ENCODE measurements at regions not wholly inside any gene's neighbourhood (a gene's known extent, or its start where the extent isn't known, plus 50 kb on each side); places are given as distances from the start of the nearest gene placed in this dataset.
"Not testable (repeated sequence)": the region's sequence is repeated elsewhere in the genome, so short reads cannot be mapped to it uniquely, and the experiment has no call there.

DNA sequence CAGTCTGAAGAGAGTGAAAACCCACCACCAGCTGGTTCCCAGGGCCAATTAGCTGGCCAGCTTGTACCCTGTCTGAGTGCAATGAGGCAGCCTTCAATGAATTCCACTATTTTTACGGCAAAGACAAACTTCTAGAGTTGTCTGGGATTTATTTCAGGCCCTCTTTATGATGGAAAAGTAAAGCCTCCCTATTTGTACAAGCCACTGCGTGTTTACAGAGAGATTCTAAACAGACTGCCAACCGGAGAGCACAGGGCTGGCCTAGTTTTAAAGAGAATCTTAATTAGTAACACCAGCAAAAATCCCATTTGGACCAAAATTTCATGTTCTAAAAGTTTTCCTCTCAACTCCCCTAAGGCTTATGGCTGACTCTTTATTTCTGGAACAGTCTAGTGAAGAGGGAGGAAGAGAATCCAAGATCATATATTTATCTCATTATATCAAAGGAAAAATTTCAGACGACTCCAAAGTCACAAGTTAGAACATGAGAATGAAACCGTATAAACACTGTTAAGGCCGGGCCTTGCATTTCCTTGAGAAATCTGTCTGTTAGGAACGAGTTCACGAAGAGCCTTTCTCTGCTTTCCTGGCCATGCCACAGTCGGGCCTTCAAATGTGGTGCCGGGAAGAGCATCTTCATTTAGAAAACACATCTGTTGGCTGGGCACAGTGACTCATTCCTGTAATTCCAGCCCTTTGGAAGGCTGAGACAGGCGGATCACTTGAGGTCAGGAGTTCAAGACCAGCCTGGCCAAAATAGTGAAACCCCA is 724.6 kb upstream of the NRP1 start:
- no peak for DNase-seq (ENCODE audit: low spot score)

GRCh38 chr10:34055410-34055985 is 721.0 kb upstream of the NRP1 start:
- DNase-seq (ENCODE audit: low spot score) = not testable (repeated sequence)

GRCh38 chr10:34049887-34050286 is 715.4 kb upstream of the NRP1 start:
- no peak for DNase-seq (ENCODE audit: low spot score)

- no peak for DNase-seq (ENCODE audit: low spot score)
Observed at GRCh38 chr10:34049469-34049868, 715.0 kb upstream of the NRP1 start.

GRCh38 chr10:34047389-34047788 is 712.9 kb upstream of the NRP1 start:
- no peak for DNase-seq (ENCODE audit: low spot score)

DNA sequence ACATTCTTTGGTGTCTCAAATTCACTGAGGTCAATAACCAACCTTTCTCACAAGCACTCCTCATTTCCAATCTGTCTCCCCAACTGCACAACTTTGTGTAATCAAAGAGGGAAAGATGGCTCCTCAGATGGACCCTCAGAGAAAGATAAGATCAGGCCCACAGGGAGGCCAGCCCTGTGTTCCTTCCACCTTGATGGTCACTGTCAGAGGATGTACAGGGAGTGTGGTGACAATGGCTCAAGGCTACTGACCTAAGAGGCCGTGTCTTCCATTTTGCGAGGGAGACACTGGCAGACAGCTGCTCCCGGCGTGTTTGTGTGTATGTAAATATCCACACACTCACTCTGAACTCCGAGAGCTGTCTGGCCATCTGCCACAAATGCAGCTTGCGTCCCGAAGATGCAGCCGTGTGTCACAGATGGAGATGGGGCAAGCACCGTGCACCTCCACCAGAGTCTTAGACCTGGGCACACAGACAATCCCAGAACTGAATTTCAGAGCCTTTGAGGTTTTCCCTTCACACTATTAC is 712.1 kb upstream of the NRP1 start:
- no peak for DNase-seq (ENCODE audit: low spot score)

DNA sequence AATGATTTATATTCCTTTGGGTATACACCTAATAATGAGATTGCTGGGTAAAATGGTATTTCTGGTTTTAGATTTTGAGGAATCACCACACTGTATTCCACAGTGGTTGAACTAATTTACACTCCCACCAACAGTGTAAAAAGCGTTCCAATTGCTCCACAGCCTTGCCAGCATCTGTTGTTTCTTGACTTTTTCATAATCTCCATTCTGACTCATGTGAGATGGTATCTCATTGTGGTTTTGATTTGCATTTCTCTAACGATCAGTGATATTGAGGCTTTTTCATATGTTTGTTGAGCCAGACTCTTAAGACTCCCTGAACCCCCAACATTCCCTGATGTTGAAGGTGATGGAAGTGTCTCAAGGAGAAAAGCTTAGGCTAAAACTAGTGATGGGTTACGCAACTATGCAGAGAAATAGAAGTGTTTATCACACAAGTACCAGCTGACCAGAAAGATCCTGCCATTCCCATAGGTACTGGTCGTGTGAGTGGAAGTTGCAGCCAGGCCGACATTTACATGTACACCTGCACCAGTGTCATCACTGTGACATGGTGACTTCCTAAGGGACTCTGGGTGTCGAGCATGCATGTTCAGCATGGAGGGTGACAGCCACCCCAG is 711.2 kb upstream of the NRP1 start:
- DNase-seq (ENCODE audit: low spot score) = peak; percentile 22

DNA sequence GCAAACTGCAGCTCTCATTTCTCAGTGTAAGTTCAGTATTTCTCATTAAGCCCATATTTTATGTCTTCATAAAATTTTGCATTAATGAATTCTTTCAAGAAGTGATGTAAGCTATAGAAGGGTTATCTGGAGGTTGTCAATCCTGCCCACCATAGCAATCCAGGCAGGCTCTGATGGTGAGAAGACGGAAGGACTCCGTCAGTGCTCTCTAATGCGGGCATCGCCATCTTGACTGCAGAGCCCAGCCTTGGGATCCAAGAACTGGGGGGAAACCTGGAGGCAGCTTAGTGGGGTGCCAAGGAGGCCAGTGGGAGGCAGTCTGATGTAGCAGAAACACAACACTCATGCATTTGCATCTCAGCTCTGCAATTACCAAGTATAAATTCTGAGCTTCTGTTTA is 707.4 kb upstream of the NRP1 start:
- DNase-seq (ENCODE audit: low spot score) = no peak

- no peak for DNase-seq (ENCODE audit: low spot score)
Observed at GRCh38 chr10:34037499-34037898, 703.0 kb upstream of the NRP1 start.

DNA sequence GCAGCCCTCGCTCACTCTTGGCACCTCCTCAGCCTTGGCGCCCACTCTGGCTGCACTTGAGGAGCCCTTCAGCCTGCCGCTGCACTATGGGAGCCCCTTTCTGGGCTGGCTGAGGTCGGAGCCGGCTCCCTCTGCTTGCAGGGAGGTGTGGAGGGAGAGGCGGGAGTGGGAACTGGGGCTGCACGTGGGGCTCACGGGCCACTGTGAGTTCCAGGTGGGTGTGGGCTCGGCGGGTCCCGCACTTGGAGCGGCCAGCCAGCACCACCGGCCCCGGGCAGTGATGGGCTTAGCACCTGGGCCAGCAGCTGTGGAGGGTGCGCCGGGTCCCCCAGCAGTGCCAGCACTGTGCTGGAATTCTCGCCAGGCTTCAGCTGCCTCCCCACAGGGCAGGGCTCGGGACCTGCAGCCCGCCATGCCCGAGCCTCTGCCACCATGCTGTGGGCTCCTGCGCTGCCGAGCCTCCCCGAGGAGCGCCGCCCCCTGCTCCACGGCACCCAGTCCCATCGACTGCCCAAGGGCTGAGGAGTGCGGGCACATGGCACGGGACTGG is 700.8 kb upstream of the NRP1 start:
- DNase-seq (ENCODE audit: low spot score) = not testable (repeated sequence)

- DNase-seq (ENCODE audit: low spot score) = no peak
Observed at GRCh38 chr10:34033078-34033477, 698.6 kb upstream of the NRP1 start.

DNA sequence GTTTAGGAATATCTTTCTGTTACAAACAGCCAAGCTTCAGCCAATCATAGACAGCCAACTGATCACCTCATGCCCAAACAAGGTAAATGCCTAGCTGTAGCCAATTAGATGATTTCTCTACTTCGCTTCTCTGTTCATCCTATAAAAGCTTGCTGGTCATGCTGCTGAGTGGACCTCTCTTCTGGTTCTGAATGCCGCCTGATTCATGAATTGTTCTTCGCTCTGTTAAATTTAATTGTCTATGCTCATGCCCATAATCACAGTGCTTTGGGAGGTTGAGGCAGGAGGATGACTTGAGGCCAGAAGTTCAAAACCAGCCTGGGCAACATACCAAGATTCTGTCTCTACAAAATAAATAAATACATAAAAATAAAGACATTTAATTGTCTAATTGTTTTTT is 698.1 kb upstream of the NRP1 start:
- no peak for DNase-seq (ENCODE audit: low spot score)

GRCh38 chr10:34031400-34031799 is 696.9 kb upstream of the NRP1 start:
- no peak for DNase-seq (ENCODE audit: low spot score)

GRCh38 chr10:34029455-34029854 is 695.0 kb upstream of the NRP1 start:
- DNase-seq (ENCODE audit: low spot score) = no peak

GRCh38 chr10:34028936-34029335 is 694.5 kb upstream of the NRP1 start:
- DNase-seq (ENCODE audit: low spot score) = no peak

GRCh38 chr10:34024693-34025425 is 690.4 kb upstream of the NRP1 start:
- peak; percentile 18 for DNase-seq (ENCODE audit: low spot score)

DNA sequence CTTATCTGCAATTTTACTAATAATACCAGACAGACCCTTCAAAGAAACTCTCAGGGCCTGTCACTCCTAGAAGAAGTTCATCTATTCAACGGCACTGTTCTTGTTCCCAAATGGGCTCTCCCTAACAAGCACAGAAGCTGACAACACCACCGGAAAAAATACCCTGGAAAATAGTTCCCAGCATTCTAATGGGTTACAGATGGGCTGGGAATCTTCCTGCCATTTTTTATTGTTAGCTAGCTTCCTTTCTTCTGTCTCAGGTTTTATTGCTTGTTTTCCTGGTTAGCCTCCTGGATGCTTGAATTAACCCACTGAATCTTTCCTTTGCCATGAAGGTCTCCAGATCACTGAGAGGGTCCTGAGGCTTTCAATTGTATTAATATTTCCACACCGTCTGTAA is 689.8 kb upstream of the NRP1 start:
- no peak for DNase-seq (ENCODE audit: low spot score)

GRCh38 chr10:34022195-34022594 is 687.7 kb upstream of the NRP1 start:
- no peak for DNase-seq (ENCODE audit: low spot score)

DNA sequence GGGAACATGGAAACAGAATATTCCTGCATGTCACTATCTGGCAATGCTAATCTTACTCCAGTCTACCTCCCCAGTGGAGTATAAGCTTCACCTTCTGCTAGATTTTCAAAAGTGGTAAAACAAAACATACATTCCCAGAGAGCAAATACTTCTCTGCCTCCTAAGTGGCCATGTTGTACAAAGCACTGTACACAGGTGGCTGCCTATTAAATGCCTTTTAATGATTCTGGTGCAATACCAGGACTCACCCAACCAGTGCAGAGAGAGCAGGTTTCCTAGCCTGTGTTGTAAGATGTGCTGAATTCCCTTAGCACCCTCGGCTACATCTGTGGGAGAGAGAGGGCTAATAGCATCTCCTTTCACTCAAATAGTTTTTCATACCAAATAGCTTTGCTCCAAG is 684.3 kb upstream of the NRP1 start:
- DNase-seq (ENCODE audit: low spot score) = no peak

- DNase-seq (ENCODE audit: low spot score) = peak; percentile 55
Observed at GRCh38 chr10:34018129-34018528, 683.7 kb upstream of the NRP1 start.

DNA sequence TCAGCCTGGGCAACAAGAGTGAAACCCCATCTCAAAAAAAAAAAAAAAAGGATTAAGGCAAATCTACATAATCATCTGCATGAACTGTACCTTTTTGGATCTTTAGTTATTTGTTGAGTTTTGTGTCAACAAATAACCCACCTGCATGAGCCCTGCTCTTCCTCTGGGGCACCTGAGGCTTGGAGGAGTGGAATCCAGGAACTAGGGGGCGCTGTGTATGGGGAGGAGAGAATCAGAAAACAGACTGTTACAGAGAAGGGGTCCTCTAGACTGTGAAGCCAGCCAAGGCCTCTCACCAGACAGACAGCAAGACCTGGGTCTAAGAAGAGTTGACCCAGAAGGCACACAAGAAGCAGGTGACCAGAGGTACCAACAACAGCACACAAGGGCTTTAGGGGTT is 682.8 kb upstream of the NRP1 start:
- no peak for DNase-seq (ENCODE audit: low spot score)

GRCh38 chr10:34016576-34016975 is 682.1 kb upstream of the NRP1 start:
- no peak for DNase-seq (ENCODE audit: low spot score)

Data from A172 (cell line).